EH (cell line): ENCODE measurements at regions not wholly inside any gene's neighbourhood (a gene's known extent, or its start where the extent isn't known, plus 50 kb on each side); places are given as distances from the start of the nearest gene placed in this dataset.
A peak's percentile ranks its signal among the peaks of the same experiment; 100 is the strongest.

Source experiments
- DNase-seq: peaks from one replicate; pipeline ENCODE4 v3.0.0-alpha.2; 2015; ENCODE audit warnings: low read depth

DNA sequence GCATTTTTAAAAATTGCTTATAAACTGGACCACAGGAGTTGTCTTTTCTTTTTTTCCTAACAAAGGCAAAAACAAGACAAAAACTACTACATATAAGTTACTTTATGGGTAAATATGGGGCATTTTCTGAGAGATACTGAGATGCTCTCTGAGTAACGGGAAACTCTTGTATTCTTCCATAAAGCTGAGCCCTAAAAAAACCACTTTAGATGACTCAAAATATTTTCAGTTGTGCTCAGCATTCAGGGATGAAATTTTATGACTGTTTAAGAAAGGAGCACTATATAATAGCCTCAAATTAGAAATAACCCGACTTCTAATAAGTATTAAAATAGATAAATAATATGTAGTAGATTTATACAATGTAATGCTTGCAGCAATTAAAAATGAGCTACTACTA lies 644.5 kb downstream of the KCTD16 start:
- peak; percentile 62 for DNase-seq

DNA sequence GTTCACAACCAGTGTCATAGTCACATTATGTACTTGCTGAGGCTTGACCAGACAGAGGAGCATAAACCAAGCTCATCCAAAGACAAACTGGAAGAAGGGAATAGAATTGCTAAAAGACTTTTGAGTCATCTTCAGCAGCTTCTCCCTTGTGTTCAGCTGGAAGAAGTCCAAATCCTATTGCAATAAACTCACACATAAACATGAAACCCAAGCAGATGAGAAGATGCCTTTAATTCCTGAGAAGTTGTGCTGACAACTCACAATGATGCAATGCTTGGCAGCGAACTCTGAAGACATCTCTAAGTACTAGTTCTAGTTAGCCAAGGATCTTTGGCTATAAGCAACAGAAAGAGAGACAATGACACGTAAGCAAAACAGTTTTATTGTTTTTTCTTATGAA lies 642.1 kb downstream of the KCTD16 start:
- DNase-seq = peak; percentile 99

DNA sequence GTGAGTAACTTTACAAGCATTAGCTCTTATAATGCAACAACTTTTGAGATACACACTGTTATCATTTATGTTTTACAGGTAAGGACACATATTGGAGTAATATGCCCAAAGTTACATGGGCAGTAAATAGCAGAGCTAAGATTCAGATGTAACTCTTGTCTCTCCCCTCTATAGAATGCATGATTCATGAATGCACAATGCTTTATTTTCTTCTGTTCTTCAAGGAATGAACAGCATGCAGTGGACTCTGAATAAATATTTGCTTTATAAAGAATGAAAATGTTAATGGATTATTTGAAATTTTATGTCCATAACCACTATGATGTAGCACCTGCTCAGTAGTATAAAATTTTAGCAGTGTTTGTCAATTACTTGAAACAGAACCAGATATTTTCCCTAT lies 629.5 kb downstream of the KCTD16 start:
- DNase-seq = peak; percentile 14

DNA sequence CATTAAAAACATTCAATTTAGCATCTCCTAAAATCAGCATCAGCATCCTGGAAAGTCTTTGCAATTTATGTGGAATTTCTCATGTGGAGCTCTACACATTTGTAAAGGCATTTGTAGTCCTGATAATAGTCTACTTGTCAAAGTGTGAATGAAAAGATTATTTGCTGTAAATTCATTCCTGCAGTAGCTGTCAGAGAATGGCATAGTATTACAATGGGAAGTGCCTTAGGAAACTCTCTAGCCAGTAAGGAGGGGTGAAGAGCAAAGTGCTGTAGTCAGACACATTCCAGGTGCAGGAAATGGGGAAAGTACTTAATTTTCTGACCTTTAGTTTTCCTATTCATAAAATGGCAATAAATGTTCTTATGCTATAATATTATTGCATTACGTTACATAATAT lies 627.9 kb downstream of the KCTD16 start:
- no peak for DNase-seq

DNA sequence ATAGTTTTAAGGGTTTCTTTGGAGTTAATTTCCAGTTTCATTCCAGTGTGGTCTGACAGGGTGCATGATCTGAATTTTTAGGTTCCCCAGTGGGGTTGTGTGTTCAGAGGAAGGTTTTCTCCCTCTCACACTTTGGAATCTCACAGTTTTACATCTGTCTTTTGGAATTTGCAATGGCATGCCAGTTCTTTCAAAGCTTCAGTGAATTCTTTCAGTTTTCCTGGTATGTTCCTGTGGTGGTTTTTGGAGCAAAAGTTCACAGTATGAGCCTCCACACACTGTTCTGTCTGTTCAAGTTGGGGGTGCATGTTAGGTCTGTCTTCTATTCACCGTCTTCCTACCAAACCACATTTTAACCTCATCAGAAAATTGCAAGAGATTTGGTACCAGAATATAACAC lies 624.2 kb downstream of the KCTD16 start:
- DNase-seq = peak; percentile 61

DNA sequence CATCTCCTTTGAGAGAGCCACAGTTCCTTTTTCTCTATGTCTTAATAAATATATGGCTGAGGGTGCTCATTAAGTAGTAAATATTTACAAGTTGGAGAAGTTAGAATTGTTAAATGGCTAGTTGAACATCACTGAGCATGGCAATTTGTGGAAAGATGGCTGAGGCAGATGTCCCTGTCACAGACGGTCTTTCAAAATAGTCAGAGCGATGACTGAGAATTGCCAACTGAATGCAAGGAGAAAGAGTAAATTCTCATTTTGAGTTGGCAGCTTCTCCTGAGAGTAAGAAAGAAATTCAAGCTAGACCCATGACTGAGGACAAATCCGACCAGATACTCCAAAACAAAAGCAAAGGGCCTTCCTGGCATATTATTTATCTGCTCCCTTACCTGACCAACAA lies 617.9 kb downstream of the KCTD16 start:
- no peak for DNase-seq

DNA sequence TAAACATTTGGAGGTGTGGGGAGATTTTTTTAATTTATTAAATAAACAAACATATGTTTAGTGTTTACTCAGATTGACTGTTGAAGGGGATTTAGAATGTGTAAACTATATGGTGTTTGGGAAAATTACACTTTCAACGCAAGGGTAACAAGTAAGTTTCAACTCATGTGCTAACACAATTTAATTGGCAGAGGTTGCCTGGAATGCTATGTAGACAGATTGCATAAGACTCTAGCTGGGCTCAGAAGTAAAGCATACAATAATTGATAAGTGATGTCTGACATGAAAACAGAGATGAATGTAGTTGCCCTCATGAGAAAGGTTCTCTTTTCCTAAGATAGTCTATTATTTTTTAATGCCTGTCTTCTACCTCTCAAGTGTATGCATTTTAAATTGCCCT lies 617.4 kb downstream of the KCTD16 start:
- no peak for DNase-seq

DNA sequence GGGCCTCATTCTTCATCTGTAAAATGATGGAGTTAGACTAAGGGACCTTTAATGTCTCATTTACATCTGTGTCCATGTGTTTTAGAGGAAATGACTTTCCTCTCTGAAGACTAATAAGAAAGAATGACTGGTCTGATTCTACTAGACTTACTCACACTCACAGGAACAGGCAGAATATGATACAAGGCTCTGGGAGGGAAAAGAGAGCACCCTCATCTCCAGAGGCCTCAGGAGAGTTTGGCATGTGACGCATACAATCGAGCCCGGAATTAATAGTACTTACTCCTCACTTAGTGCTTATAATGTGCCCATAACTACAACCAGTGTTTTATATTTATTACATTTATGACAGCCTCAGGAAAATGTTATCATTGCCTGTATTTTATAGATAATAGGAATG lies 608.7 kb downstream of the KCTD16 start:
- peak; percentile 43 for DNase-seq

DNA sequence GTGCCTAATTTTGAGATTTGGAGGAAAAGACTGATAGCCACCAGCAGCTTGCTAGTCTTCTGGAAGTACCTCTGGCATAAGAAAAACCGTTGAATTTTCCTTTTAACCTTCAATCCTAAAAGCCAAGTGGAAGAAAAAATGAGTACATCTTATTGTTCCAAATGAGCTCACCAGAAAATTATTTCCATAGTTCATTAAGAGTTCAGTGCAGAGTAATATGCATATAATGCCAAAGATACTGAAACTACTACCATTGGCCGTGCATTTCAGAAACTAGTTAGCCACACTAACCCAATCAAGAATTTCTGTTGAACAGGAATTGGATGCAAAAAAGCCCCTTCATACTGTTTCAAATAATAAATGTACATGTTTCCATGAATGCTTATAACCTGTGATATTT lies 607.9 kb downstream of the KCTD16 start:
- peak; percentile 58 for DNase-seq

DNA sequence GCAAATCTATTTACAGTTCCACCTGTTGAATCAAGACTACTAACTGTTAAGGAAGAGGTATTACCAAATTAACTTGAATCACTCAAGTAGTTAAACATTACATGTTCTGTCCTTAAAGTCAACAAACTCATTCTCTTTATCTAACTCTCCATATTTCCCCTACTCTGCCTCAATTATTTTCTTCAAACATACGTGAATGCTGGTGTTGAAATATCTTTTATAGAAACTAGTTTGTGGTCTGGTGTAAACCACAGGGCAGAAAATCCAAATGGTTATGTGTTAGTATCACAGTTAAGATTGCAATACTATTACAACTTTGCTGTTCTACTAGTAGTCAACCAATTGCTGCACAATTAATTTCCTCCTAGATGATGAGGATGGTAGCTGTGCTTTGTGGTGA lies 603.5 kb downstream of the KCTD16 start:
- no peak for DNase-seq

DNA sequence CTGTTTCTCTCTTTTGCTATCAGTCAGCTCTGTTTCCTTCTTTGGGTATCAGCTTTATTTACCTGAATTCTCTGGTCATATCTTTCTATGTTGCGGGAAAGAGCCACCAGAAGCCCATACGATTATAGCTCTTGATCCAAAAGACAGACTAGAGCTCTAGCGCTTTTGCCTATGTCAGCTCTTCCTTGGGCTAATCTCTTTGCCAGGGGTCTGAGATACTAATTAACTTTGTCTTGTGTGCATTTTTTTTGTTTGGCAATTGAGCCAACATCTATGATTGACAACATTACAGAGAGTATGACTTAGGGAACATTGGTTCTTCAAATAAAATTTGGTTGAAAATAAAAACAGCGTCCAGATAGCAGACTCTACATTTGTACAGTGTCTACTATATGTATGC lies 603.0 kb downstream of the KCTD16 start:
- no peak for DNase-seq

DNA sequence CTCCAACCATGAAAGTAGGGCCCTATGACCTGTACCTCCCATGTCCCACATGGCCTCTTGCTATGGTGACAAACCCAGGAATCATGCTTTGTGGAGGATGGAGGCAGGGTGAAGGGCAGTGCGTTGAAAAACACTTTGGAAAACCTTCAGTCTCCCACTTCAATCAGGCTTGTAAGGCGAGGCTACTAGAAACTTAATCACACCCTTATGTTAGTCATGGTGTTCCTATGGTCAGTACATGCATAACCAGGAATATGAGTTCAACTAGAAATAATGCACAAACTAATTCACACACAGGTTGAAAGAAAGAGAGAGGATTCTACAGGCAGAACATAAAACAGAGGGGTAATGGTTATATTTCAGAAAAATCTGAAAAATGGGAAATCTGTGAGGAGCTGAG lies 601.1 kb downstream of the KCTD16 start:
- no peak for DNase-seq

DNA sequence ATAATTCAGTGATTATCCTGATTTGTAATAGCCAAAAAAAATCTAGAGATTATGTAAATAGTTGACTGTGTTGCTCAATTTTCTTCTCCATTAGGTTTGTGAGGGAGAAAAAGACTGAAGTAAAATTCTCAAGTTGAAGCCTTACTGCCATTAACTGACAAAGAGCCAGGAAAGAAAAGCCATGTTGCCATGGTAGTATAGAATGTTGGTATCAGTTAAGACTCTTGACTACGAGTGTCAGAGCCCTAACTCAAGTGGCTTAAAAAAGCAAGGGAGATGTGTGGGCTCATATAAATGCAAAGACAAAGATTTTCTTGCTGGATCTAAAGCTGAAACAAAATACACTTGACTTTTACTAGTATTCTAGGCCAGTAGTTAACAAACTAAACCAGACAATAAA lies 571.7 kb downstream of the KCTD16 start:
- no peak for DNase-seq

DNA sequence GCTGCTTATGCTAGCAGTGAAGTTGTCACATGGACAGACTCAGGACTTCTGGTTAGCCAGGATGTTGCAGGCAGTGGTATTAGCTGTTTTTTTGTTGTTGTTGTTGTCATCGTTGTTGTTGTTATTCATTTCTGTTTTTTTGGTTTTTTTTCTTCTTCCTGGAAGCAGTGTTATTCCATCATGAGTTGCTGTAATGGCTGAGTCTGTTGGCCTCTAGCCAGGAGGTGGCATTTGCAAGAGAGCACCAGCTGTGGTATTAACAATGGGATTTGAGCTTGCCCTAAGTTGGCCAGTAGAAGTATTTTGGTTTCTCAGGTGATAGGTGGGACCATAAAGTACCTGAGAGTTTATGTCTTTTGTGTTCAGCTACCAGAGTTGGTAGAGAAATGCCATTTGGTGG lies 561.1 kb downstream of the KCTD16 start:
- DNase-seq = no peak

DNA sequence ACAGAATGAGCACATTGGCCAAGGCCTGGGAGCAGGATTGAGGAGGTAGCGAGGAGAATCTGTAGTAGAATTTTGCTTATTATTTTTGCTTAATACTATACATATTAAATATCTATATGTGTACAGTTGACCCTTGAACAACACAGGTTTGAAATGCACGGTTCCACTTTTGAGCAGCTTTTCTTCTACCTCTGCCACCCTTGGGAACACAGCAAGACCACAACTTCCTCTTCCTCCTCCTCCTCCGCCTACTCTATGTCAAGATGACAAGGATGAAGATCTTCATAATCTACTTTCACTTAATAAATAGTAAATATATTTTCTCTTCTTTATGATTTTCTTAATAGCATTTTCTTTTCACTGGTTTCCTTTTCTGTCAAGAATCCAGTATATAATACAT lies 541.4 kb downstream of the KCTD16 start:
- DNase-seq = no peak

DNA sequence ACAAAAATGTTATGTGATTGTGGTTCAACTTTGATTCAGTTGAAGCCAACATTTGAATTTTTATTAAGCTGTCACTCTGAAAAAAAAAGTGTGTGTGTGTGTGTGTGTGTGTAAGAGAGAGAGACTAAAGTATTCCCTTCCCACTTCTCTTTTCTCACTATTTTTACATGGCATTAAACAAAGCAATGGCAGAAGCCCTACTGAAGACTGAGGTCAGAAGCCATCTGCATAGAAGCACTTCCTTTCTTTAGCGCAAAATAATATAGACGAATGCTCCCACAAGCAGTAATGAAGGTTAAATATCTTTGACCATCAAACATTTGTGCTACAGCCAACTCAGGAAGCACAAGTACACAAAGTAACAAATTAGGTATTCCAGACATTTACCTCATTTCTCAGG lies 540.5 kb downstream of the KCTD16 start:
- DNase-seq = no peak

DNA sequence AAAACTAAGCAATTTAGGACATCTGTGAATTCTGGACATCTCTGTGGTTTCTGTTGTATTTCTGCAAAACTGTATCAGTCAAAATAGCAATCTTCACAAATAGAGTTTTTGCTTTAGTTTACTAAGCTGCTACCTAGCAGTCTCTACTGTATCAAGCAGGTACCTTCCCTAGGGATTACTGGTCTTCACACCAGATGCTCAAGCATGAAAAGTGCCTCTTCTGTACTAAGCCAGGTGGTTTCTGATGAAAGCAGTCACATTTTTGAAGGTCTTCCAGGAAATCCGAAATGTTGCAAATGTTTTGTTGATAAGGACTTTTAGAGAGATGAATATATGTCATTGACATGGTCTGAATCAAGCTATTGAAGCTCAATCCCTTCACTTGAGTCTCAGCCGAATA lies 540.0 kb downstream of the KCTD16 start:
- no peak for DNase-seq

DNA sequence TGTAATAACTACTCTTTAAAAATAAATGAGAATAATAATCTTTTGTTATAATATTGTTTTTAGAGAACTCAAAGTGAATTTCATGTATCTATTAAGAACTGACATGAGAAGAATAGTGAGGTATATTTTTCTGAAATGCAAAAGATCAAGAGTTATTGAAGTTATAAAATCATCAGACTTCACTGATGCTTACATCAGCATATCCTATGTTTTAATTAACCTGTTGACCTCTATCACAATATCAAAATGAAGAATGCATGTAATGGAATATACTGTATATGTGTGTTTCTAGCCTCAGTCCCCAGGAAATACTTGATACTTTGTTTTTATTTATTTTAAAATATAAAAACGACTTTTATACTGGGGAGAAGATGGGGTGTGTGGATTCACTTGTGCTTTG lies 533.1 kb downstream of the KCTD16 start:
- no peak for DNase-seq

DNA sequence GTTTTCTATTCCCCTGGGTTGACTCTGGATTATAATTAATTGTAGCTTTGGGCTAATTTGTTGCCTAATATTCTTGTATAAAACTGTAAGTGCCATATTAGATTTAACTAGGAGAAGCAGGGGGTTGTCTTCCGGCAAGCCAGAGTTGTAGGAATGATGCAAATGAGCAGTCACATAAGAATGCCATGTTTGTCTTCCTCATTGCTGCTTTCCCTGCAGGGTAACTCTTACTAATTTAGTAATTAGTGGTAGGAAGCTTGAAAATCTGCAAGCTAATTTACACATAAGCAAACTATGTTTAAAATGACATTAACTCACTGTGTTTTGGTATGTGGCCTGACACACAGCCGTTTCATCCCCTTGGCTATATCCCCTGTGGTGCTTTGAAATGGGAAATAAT lies 527.8 kb downstream of the KCTD16 start:
- DNase-seq = peak; percentile 65

DNA sequence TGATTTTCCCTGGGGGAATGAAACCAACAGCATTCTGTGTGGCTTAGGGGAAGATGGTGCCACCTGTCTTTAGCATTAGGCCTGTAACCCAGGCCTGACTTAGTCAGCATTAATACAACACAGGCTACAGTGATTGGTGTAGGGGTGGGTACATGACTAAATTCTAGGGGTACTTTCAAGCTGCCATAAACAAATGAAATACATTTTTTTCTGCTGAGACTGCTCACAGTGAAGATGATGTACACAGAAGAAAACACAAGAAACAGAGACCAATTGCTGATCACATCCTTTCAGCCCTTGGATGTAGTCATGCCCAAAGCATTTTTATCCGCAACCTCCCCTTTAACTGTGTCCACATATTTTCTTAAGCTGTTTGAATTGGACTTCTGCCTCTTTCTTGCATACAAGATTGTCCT lies 527.2 kb downstream of the KCTD16 start:
- DNase-seq = peak; percentile 98

DNA sequence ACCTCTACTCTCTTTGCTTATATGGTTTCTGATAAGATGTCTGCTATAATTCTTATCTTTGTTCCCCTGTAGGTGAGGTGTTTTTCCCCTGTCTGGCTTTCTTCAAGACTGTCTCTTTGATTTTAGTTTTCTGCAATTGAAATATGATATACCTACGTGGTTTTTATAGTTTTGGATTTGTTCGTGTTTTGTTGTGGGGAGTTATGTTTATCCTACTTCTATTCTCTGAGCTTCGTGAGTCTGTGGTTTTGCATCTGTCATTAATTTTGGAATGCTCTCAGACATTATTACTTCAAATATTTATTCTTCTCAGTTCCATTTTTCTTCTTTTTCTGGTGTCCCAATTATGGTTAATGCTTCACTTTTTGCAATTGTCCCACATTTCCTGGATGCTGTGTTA lies 521.3 kb downstream of the KCTD16 start:
- DNase-seq = peak; percentile 49

DNA sequence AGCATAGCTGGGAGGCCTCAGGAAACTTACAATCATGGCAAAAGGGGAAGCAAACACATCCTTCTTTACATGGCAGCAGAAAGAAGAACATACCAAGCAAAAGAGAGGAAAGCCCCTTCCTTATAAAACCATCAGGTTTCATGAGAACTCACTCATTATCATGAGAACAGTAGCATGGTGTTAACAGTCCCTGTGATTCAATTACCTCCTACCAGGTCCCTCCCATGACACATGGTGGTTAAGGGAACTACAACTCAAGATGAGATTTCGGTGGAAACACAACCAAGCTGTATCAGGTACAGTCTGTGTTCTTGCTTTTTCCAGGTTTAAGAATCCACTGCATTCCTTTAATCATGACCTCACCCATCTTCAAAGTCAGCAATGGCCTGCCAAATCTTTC lies 514.2 kb downstream of the KCTD16 start:
- no peak for DNase-seq

DNA sequence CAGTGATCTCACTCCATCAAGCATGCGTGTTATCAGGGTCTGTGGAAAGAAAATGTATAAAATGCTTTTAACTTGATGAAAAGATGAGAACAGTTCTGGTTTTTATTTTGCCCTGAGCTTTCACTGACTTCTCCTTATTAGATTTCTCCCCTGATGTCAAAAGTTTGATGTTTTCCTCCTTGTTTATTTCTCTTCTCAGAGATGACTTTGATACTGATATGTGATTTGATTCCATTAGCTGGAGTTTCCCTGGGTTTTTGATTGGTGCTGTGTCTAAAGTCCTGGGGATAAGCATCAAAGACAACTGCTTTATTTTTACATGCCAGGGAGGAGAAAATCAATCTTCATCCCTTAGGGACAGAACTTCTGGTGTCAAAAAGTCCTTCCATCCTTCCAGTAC lies 510.0 kb downstream of the KCTD16 start:
- DNase-seq = no peak

DNA sequence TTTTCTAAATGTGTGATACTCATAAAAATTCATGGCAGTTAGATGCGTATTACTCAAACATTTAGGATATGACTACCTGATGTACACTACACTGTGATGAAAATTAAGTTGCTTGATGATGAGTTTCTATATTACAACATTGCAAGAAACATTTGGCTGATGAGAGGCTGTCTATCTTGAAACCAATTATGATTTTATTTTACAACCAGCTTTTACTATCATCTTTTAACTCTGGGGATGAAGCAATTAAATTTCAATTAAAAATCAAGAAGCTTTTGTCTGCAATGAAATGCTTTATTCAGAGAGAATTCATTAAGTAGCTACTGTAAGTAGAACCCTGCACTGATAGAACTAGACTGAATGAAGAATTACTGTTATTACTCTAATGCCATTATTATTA lies 500.4 kb downstream of the KCTD16 start:
- DNase-seq = no peak

DNA sequence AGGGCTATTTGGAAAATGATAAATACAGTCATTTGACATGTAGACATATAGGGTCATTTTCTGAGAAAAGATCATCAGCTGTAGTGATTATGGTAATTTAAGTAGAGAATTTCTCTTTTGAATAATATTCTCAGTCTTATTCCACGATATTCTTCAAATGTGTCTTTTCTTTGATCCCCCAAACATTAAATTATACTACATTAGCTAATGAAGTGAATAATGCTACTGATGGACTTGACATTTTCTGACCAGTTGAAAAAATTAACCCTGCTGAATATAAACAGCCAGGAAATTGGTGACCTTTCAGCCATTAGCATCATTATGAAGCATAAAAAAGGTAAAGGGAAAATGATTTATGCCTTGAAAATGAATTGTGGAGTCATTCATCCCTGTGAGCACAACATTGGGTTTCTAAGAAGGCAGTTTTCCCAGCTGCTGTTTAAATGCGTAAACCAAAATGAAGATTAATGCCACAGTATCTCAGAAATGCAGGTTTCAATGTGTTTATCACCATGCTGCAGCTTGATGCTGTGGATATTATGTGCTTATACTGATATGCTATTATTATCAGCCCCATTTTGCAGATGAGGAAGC lies 489.1 kb downstream of the KCTD16 start:
- DNase-seq = no peak
